Pancreas (tissue), 10 donors: ENCODE measurements at regions not wholly inside any gene's neighbourhood (a gene's known extent, or its start where the extent isn't known, plus 50 kb on each side); places are given as distances from the start of the nearest gene placed in this dataset.

Source experiments
- ATAC-seq, 4 donors: fragments of 200-7000 bp; cut with Tn5 transposase; one replicate each; pipeline versions ENCODE4 v1.8.0 to v1.9.1; 2020; ENCODE audit warnings: mild to moderate bottlenecking in 4 of 4, moderate library complexity in 4 of 4
- DNase-seq, 6 donors: peaks; one replicate each; pipeline ENCODE4 v3.0.0-alpha.2; 2020
- FAIRE-seq: peaks from 2 replicates; lab custom pipeline; 2012; peaks lifted over from hg19 to GRCh38; lab: Jason Lieb, UNC
- H3K27ac ChIP-seq, 4 donors: fragments of 200-600 bp; sonication (generic); 1 replicate in 3 of 4; 2 replicates in 1 of 4; pipeline versions ENCODE4 v1.5.0 to v1.8.0; 2020
- H3K27me3 ChIP-seq, 4 donors: fragments of 200-600 bp; one replicate each; pipeline ENCODE4 v1.8.0; 2021
- H3K36me3 ChIP-seq, 3 donors: fragments of 200-600 bp; sonication (generic) in 1 of 3; one replicate each; pipeline versions ENCODE4 v1.5.0 to v1.8.0; 2020 to 2021
- H3K4me1 ChIP-seq, 3 donors: fragments of 200-600 bp; one replicate each; pipeline ENCODE4 v1.8.0; 2021
- H3K4me3 ChIP-seq, 4 donors: fragments of 200-600 bp; sonication (generic) in 2 of 4; one replicate each; pipeline versions ENCODE4 v1.5.0 to v1.8.0; 2020 to 2021
- H3K9me3 ChIP-seq, 4 donors: fragments of 200-600 bp; one replicate each; pipeline ENCODE4 v1.8.0; 2021
- CTCF ChIP-seq, 4 donors: fragments of 200-600 bp; sonication (generic) in 3 of 4; IDR thresholded peaks; one replicate each; pipeline versions ENCODE4 v1.5.0 to v1.8.0; 2021; ENCODE audit warnings: antibody characterized with exemption in 4 of 4
- WGBS, 2 donors: extraction: QIAGEN DNeasy Blood & Tissue Kit; methylation state at CpG; one replicate each; pipeline ENCODE4 v1.1.7; 2013; 5-methylcytosine and 5-hydroxymethylcytosine counted together
- intact Hi-C, 3 donors: fragments of 100-400 bp; cut with DNase I; formaldehyde crosslinking; loops; one replicate each; pipeline versions ENCODE4 v1.11.1 to v1.14.2; 2022
- donor health status: healthy with polysubstance abuse.
- donor health status: DM: no; HTN: no; CAD: no; lungs with moderate emphysema.
- donor health status: DM: no; HTN: no; CAD: no.
- donor health status: control.
- donor health status: control.
- donor health status: Bipolar disorder and iron deficiency.
- donor health status: DM: yes; HTN: yes; CAD: no.
- donor health status: DM: no; HTN: no; CAD: no.
- donor health status: DM: no; HTN: no; CAD: no.
- donor health status: DM: yes; HTN: yes; CAD: no.

GRCh38 chr5:145465474-145466263 is 369.5 kb downstream of the PRELID2 start:
- peaks cover 23 to 33% (median 33%) of the 10 kb centered on the region in 3 donors for H3K4me1 ChIP-seq
- ATAC-seq (peak; percentile 49 to 80 (median 77)), DNase-seq (no peak), FAIRE-seq (no peak)
- no peak for TF ChIP-seq CTCF (IDR thresholded peaks at IDR 0.05)
- no peaks in the 10 kb centered on the region for H3K27me3 ChIP-seq
- intact Hi-C loops = no loop called here
- no peaks in the 10 kb centered on the region for H3K36me3 ChIP-seq
- 39 to 43% methylated on average over 6 of the region's 6 CpGs for WGBS, 2 donors
- H3K4me3 ChIP-seq = no peak overlapping the region
- H3K9me3 ChIP-seq = no peaks in the 10 kb centered on the region
- peak overlapping the region in 2 of 4 donors; percentile 66 to 77 for H3K27ac ChIP-seq

- Histone ChIP-seq H3K4me1 (peaks cover 23 to 33% (median 33%) of the 10 kb centered on the region in 3 donors), H3K36me3 (no peaks in the 10 kb centered on the region), H3K27me3 (no peaks in the 10 kb centered on the region), H3K9me3 (no peaks in the 10 kb centered on the region), H3K4me3 (no peak overlapping the region), H3K27ac (peak overlapping the region in 2 of 4 donors; percentile 66 to 77)
- FAIRE-seq (no peak), ATAC-seq (peak; percentile 80 to 84 (median 81)), DNase-seq (no peak)
- TF ChIP-seq CTCF (IDR thresholded peaks at IDR 0.05) = no peak
- intact Hi-C loops = no loop called here
- WGBS, 2 donors = 30 to 33% methylated on average over 1 of the region's 1 CpG
These were observed 371.0 kb downstream of the PRELID2 start for GRCh38 chr5:145464171-145464570.

GRCh38 chr5:145463634-145464033 is 371.5 kb downstream of the PRELID2 start:
- no peak for TF ChIP-seq CTCF (IDR thresholded peaks at IDR 0.05)
- intact Hi-C loops = no loop called here
- Histone ChIP-seq H3K27me3 (no peaks in the 10 kb centered on the region), H3K4me3 (no peak overlapping the region), H3K4me1 (peaks cover 23 to 33% (median 33%) of the 10 kb centered on the region in 3 donors), H3K27ac (peak overlapping the region in 2 of 4 donors; percentile 66 to 77), H3K9me3 (no peaks in the 10 kb centered on the region), H3K36me3 (no peaks in the 10 kb centered on the region)
- WGBS, 2 donors = 49 to 58% methylated on average over 1 of the region's 1 CpG
- ATAC-seq (peak; percentile 39 to 46 (median 43)), FAIRE-seq (no peak), DNase-seq (no peak)

- Histone ChIP-seq H3K27ac (no peak overlapping the region), H3K4me1 (peaks cover 23 to 33% (median 33%) of the 10 kb centered on the region in 3 donors), H3K9me3 (no peaks in the 10 kb centered on the region), H3K4me3 (no peak overlapping the region), H3K36me3 (no peaks in the 10 kb centered on the region), H3K27me3 (no peaks in the 10 kb centered on the region)
- intact Hi-C loops = no loop called here
- FAIRE-seq (no peak), DNase-seq (no peak), ATAC-seq (no peak)
- TF ChIP-seq CTCF (IDR thresholded peaks at IDR 0.05) = no peak
- 96 to 98% methylated on average over 3 of the region's 3 CpGs for WGBS, 2 donors
These were observed 372.6 kb downstream of the PRELID2 start for GRCh38 chr5:145462525-145462924.

- no peaks in the 10 kb centered on the region for H3K27me3 ChIP-seq
- no peak overlapping the region for H3K27ac ChIP-seq
- 90 to 93% methylated on average over 5 of the region's 5 CpGs for WGBS, 2 donors
- intact Hi-C loops = no loop called here
- ATAC-seq (no peak), FAIRE-seq (no peak), DNase-seq (no peak)
- no peak overlapping the region for H3K4me3 ChIP-seq
- no peaks in the 10 kb centered on the region for H3K36me3 ChIP-seq
- no peaks in the 10 kb centered on the region for H3K9me3 ChIP-seq
- no peaks in the 10 kb centered on the region for H3K4me1 ChIP-seq
- no peak for TF ChIP-seq CTCF (IDR thresholded peaks at IDR 0.05)
These were observed 384.8 kb downstream of the PRELID2 start for GRCh38 chr5:145450286-145450885.
